Thyroid gland (tissue), 4 donors: ENCODE measurements at regions not wholly inside any gene's neighbourhood (a gene's known extent, or its start where the extent isn't known, plus 50 kb on each side); places are given as distances from the start of the nearest gene placed in this dataset.

Experiments used
- CTCF ChIP-seq, 6 experiments: fragments of 200-600 bp in 3 of 6; fragments of 450-650 bp in 3 of 6; sonication (generic) in 3 of 6; IDR thresholded peaks; one replicate each; pipeline ENCODE4 v1.5.1; 2016 to 2019; ENCODE audit warnings: antibody characterized with exemption in 6 of 6, mild to moderate bottlenecking in 2 of 6, inconsistent platforms in 1 of 6, moderate library complexity in 1 of 6
- POLR2A ChIP-seq, 2 donors: fragments of 450-650 bp; IDR thresholded peaks; one replicate each; pipeline ENCODE4 v1.6.1; 2017; ENCODE audit warnings: antibody characterized with exemption in 2 of 2, mild to moderate bottlenecking in 2 of 2, moderate library complexity in 1 of 2

DNA sequence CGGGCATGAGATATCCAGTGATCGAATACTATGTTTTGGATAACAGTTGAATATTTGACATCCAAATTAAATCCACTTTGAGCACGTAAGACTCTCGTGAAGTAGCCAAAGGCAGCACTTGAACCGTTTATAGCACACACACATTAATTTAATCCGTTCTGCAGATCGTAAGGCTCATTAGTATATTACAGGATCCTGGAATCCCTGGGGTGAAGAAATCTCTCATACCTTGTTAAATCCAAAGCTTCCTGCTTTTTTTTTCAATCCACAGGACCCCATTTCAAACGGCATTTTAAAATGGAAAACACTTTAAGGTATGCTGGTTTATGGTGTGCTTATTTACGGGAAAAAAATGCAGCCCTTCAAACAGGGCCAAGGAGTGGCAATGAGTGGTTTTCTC lies 158.4 kb upstream of the ADARB2 start:
- TF ChIP-seq CTCF (IDR thresholded peaks at IDR 0.05) (no peak), POLR2A (IDR thresholded peaks at IDR 0.05) (no peak)
